Breast epithelium (tissue), 4 donors: ENCODE measurements at regions not wholly inside any gene's neighbourhood (a gene's known extent, or its start where the extent isn't known, plus 50 kb on each side); places are given as distances from the start of the nearest gene placed in this dataset.

ENCODE experiments used
- DNase-seq, 2 donors: peaks; one replicate each; pipeline ENCODE4 v3.0.0-alpha.2; 2019; ENCODE audit warnings: low spot score in 2 of 2
- H3K27ac ChIP-seq, 2 donors: fragments of 200-600 bp; sonication (generic) in 1 of 2; one replicate each; pipeline ENCODE4 v1.5.1; 2016 to 2019; ENCODE audit warnings: mild to moderate bottlenecking in 1 of 2
- H3K27me3 ChIP-seq, 2 donors: fragments of 200-600 bp; sonication (generic) in 1 of 2; one replicate each; pipeline versions ENCODE4 v1.5.1 to v1.6.0; 2017 to 2019; ENCODE audit warnings: control low read depth in 1 of 2, mild to moderate bottlenecking in 1 of 2
- H3K36me3 ChIP-seq: fragments of 200-600 bp; one replicate; pipeline ENCODE4 v1.5.1; 2019
- H3K4me1 ChIP-seq, 2 donors: fragments of 200-600 bp; sonication (generic); one replicate each; pipeline ENCODE4 v1.5.1; 2016 to 2019; ENCODE audit warnings: control low read depth in 1 of 2
- H3K4me3 ChIP-seq, 3 donors: fragments of 200-600 bp; sonication (generic); 1 replicate in 2 of 3; 2 replicates in 1 of 3; pipeline ENCODE4 v1.5.1; 2016 to 2019; ENCODE audit warnings: mild to moderate bottlenecking in 3 of 3, moderate library complexity in 2 of 3
- H3K9me3 ChIP-seq, 2 donors: fragments of 200-600 bp; sonication (generic) in 1 of 2; one replicate each; pipeline ENCODE4 v1.5.1; 2016 to 2019; ENCODE audit warnings: control low read depth in 1 of 2
- POLR2A ChIP-seq: fragments of 450-650 bp; IDR thresholded peaks from one replicate; pipeline ENCODE4 v1.6.1; 2016; ENCODE audit warnings: antibody characterized with exemption, mild to moderate bottlenecking, moderate library complexity
- POLR2AphosphoS5 ChIP-seq, 3 donors: sonication (generic); formaldehyde crosslinking; IDR thresholded peaks; one replicate each; pipeline ENCODE4 v1.6.1; 2017; ENCODE audit warnings: antibody characterized with exemption in 3 of 3
- intact Hi-C: fragments of 100-400 bp; cut with DNase I; formaldehyde crosslinking; loops from one replicate; pipeline ENCODE4 v1.15.1; 2023; ENCODE audit warnings: low total_unique reads
- TF ChIP-seq, protein P1 (sequence below), 3 donors: fragments of 450-650 bp; IDR thresholded peaks; one replicate each; pipeline ENCODE4 v1.5.1; 2016 to 2017; ENCODE audit warnings: antibody characterized with exemption in 3 of 3, mild to moderate bottlenecking in 3 of 3, moderate library complexity in 3 of 3

DNA sequence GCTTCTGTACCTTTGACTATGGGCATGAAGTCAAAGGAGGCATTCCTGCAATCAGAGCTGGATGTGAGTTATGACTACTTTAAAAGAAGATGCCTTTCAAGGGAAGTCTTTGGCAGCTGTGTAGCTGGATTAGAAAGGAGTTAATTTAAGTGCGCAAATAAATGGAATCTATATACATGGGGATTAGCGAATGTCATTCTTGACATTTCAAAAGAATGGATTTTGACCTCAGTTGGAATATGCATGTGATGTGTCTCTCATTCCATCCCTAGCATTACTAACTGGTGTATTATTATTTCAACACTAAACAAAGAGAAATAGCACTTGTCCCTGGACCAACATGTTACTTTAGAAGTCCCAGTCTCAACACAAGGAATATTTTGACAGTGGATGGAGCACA lies 359.6 kb upstream of the SLC24A2 start:
- intact Hi-C loops = no loop called here
- H3K36me3 ChIP-seq = no peaks in the 10 kb centered on the region
- H3K27ac ChIP-seq = no peak overlapping the region

DNA sequence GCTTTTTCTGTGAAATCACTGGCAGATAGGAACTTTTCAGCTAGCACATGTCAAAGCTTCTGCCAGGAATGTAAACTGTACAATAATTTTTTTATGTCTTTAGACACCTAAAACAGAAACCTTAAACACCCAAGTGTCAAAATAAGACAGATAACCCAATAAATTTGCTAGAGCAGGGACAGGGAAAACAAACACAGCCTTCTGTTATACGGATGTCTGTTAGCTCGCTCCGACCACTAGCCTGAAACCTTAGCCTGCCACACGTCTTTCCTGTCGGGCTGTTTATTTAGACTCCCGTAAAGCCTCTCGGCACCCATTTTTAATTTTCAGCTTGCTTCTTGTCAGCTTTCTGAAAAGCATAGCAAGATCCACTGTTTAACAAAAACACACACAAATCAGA lies 355.4 kb upstream of the SLC24A2 start:
- no peaks in the 10 kb centered on the region for H3K9me3 ChIP-seq
- no peak for DNase-seq
- intact Hi-C loops = no loop called here
- H3K4me3 ChIP-seq = no peak overlapping the region
- TF ChIP-seq POLR2A (no peak), POLR2AphosphoS5 (IDR thresholded peaks at IDR 0.05) (no peak)
- TF ChIP-seq, protein P1, sequence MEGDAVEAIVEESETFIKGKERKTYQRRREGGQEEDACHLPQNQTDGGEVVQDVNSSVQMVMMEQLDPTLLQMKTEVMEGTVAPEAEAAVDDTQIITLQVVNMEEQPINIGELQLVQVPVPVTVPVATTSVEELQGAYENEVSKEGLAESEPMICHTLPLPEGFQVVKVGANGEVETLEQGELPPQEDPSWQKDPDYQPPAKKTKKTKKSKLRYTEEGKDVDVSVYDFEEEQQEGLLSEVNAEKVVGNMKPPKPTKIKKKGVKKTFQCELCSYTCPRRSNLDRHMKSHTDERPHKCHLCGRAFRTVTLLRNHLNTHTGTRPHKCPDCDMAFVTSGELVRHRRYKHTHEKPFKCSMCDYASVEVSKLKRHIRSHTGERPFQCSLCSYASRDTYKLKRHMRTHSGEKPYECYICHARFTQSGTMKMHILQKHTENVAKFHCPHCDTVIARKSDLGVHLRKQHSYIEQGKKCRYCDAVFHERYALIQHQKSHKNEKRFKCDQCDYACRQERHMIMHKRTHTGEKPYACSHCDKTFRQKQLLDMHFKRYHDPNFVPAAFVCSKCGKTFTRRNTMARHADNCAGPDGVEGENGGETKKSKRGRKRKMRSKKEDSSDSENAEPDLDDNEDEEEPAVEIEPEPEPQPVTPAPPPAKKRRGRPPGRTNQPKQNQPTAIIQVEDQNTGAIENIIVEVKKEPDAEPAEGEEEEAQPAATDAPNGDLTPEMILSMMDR (IDR thresholded peaks at IDR 0.05) = no peak
- H3K27me3 ChIP-seq = no peaks in the 10 kb centered on the region
- no peaks in the 10 kb centered on the region for H3K4me1 ChIP-seq
- no peak overlapping the region for H3K27ac ChIP-seq
- H3K36me3 ChIP-seq = no peaks in the 10 kb centered on the region

More for the DNA sequence above, 359.6 kb upstream of the SLC24A2 start:
- Histone ChIP-seq H3K4me1 (no peaks in the 10 kb centered on the region), H3K9me3 (no peaks in the 10 kb centered on the region), H3K27me3 (no peaks in the 10 kb centered on the region), H3K4me3 (no peak overlapping the region)
- TF ChIP-seq POLR2A = no peak
- TF ChIP-seq, protein P1 (IDR thresholded peaks at IDR 0.05) = no peak
- TF ChIP-seq POLR2AphosphoS5 (IDR thresholded peaks at IDR 0.05) = no peak
- DNase-seq = no peak

DNA sequence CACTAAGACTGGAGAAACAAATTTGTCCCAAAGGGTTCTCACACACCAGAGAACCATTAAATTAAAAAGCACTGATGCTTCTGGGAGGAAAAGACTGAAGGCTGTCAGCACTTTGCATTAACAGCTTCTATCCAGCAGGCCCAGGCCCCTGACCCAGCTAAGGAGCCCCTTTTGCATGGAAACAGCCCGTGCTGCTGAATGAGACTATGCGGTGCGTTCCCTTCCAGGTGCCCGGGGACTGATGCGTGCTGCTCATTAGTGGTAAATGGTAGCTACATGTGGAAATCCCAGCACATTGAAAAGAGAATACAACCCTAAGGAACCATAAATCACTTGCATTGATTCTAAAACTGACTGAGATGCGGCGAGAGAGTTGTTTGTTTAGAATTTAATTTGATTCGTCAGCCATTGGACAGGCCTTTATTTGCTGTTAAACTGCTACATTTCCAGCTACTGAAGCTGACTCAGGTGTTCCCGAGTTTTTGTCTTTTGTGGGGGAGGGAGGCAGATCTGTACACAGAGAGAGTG lies 351.0 kb upstream of the SLC24A2 start:
- H3K9me3 ChIP-seq = no peaks in the 10 kb centered on the region
- H3K27me3 ChIP-seq = no peaks in the 10 kb centered on the region
- no peak overlapping the region for H3K4me3 ChIP-seq
- TF ChIP-seq POLR2A (no peak), POLR2AphosphoS5 (IDR thresholded peaks at IDR 0.05) (no peak)
- TF ChIP-seq, protein P1 (IDR thresholded peaks at IDR 0.05) = no peak
- intact Hi-C loops = no loop called here
- H3K27ac ChIP-seq = no peak overlapping the region
- DNase-seq = no peak
- H3K36me3 ChIP-seq = no peaks in the 10 kb centered on the region
- H3K4me1 ChIP-seq = no peaks in the 10 kb centered on the region

DNA sequence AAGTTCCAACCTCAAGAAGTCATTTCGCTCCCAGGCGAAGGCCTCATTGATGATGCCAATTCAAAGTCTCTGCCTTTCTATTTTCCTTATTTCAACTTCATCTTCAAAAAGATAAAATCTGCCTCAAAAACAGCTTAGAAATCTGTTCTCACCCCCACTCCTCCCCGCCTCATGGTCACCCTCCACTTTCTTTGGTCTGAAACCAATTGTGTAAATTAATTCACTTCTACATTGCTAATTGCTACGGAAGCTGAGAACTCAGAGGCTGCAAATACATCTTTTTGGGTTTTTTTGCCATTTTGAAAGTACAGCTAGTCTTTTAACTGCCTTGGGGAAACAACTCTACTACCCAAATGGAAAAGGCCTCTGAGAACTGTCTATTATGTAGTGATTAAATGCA lies 350.0 kb upstream of the SLC24A2 start:
- Histone ChIP-seq H3K4me1 (no peaks in the 10 kb centered on the region), H3K4me3 (no peak overlapping the region), H3K27ac (no peak overlapping the region), H3K36me3 (no peaks in the 10 kb centered on the region), H3K9me3 (no peaks in the 10 kb centered on the region), H3K27me3 (no peaks in the 10 kb centered on the region)
- DNase-seq = no peak
- intact Hi-C loops = no loop called here
- TF ChIP-seq POLR2A (no peak), POLR2AphosphoS5 (IDR thresholded peaks at IDR 0.05) (no peak)
- TF ChIP-seq, protein P1 (IDR thresholded peaks at IDR 0.05) = no peak

DNA sequence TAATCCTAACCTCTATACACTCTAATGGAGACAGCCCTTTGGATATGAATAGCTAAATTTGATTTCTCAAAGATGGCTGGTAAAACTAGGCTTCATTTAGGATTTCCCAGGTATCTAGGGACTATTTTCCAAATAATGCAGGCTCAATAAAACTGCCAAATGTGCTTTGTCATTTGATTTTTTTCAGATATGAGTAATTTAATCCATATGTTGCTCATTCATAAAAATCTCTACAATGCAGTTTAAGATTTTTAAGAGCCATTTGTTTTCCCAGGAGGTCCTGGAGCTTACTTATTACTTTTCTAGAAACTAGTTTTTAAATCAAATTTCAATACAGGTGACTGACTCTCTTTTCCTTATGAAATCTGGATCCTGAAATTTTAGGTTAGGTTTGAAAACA lies 349.3 kb upstream of the SLC24A2 start:
- DNase-seq = no peak
- Histone ChIP-seq H3K27me3 (no peaks in the 10 kb centered on the region), H3K9me3 (no peaks in the 10 kb centered on the region), H3K27ac (no peak overlapping the region), H3K4me1 (no peaks in the 10 kb centered on the region), H3K4me3 (no peak overlapping the region), H3K36me3 (no peaks in the 10 kb centered on the region)
- intact Hi-C loops = no loop called here
- no peak for TF ChIP-seq POLR2AphosphoS5 (IDR thresholded peaks at IDR 0.05)
- TF ChIP-seq, protein P1 (IDR thresholded peaks at IDR 0.05) = no peak
- no peak for TF ChIP-seq POLR2A
